ENCODE measurements at regions not wholly inside any gene's neighbourhood (a gene's known extent, or its start where the extent isn't known, plus 50 kb on each side); places are given as distances from the start of the nearest gene placed in this dataset.

- H3K36me3 ChIP-seq = no peaks in the 10 kb centered on the region
- no peak for DNase-seq
- TF ChIP-seq POLR2A (IDR thresholded peaks at IDR 0.05) (no peak), CTCF (IDR thresholded peaks at IDR 0.05) (no peak)
- no peak overlapping the region for H3K4me3 ChIP-seq
- no peaks in the 10 kb centered on the region for H3K4me1 ChIP-seq
- no peaks in the 10 kb centered on the region for H3K27me3 ChIP-seq
- no peaks in the 10 kb centered on the region for H3K9me3 ChIP-seq
- no peak overlapping the region for H3K27ac ChIP-seq
Observed at GRCh38 chr10:61176424-61176823, 232.4 kb upstream of the RHOBTB1 start.

- no peak for DNase-seq
- H3K36me3 ChIP-seq = no peaks in the 10 kb centered on the region
- no peaks in the 10 kb centered on the region for H3K9me3 ChIP-seq
- no peak overlapping the region for H3K4me3 ChIP-seq
- H3K4me1 ChIP-seq = no peaks in the 10 kb centered on the region
- TF ChIP-seq POLR2A (IDR thresholded peaks at IDR 0.05) (no peak), CTCF (IDR thresholded peaks at IDR 0.05) (no peak)
- H3K27ac ChIP-seq = peak overlapping the region in 1 of 4 donors; percentile 4
- H3K27me3 ChIP-seq = no peaks in the 10 kb centered on the region
Observed at GRCh38 chr10:61175316-61175715, 231.3 kb upstream of the RHOBTB1 start.

- no peak for TF ChIP-seq POLR2A (IDR thresholded peaks at IDR 0.05)
- no peak for TF ChIP-seq CTCF (IDR thresholded peaks at IDR 0.05)
- DNase-seq = no peak
- no peaks in the 10 kb centered on the region for H3K36me3 ChIP-seq
Observed at GRCh38 chr10:61173450-61173849, 229.5 kb upstream of the RHOBTB1 start.

GRCh38 chr10:61172182-61172926, 228.4 kb upstream of the RHOBTB1 start:
- Histone ChIP-seq H3K4me3 (no peak overlapping the region), H3K4me1 (no peaks in the 10 kb centered on the region), H3K9me3 (no peaks in the 10 kb centered on the region), H3K27me3 (no peaks in the 10 kb centered on the region), H3K27ac (no peak overlapping the region), H3K36me3 (no peaks in the 10 kb centered on the region)
- no peak for TF ChIP-seq POLR2A (IDR thresholded peaks at IDR 0.05)
- no peak for TF ChIP-seq CTCF (IDR thresholded peaks at IDR 0.05)
- DNase-seq = no peak

More at GRCh38 chr10:61173450-61173849, 229.5 kb upstream of the RHOBTB1 start:
- no peaks in the 10 kb centered on the region for H3K9me3 ChIP-seq
- no peaks in the 10 kb centered on the region for H3K4me1 ChIP-seq
- no peak overlapping the region for H3K27ac ChIP-seq
- no peak overlapping the region for H3K4me3 ChIP-seq
- H3K27me3 ChIP-seq = no peaks in the 10 kb centered on the region

- Histone ChIP-seq H3K4me3 (no peak overlapping the region), H3K27ac (no peak overlapping the region), H3K36me3 (no peaks in the 10 kb centered on the region), H3K9me3 (no peaks in the 10 kb centered on the region), H3K27me3 (no peaks in the 10 kb centered on the region), H3K4me1 (no peaks in the 10 kb centered on the region)
- no peak for DNase-seq
- TF ChIP-seq CTCF (IDR thresholded peaks at IDR 0.05) (no peak), POLR2A (IDR thresholded peaks at IDR 0.05) (no peak)
Observed at GRCh38 chr10:61170594-61170993, 226.6 kb upstream of the RHOBTB1 start.

All from Peyer's patch (tissue), 4 donors.